ENCODE measurements at regions not wholly inside any gene's neighbourhood (a gene's known extent, or its start where the extent isn't known, plus 50 kb on each side); places are given as distances from the start of the nearest gene placed in this dataset.

DNA sequence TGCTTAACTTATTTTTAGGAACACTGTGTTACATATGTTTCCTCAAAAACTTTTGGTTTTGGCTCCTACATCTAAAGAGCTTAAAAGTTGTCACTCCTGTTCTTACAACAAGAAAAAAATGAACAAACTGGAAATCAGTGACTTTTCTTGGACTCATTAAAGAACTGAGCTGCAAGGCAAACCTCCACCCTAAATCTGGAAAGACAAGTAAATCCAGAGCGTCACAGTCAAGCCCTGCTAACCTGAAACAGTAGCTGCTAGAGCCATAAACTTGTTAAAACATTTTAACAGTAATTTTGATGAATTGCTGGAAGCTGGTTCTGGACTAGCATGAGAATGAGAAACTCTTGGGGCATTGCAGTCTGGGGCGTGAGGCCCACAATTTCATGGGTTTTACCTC, 350.5 kb upstream of the COL8A1 start:
- no peak for DNase-seq

GRCh38 chr3:99286266-99286845, 352.0 kb upstream of the COL8A1 start:
- DNase-seq: no peak

GRCh38 chr3:99269606-99270351, 368.3 kb upstream of the DCBLD2 start:
- no peak for DNase-seq

- no peak for DNase-seq
Observed at GRCh38 chr3:99256788-99257187, 355.3 kb upstream of the DCBLD2 start.

GRCh38 chr3:99253963-99254355, 352.5 kb upstream of the DCBLD2 start:
- no peak for DNase-seq

DNA sequence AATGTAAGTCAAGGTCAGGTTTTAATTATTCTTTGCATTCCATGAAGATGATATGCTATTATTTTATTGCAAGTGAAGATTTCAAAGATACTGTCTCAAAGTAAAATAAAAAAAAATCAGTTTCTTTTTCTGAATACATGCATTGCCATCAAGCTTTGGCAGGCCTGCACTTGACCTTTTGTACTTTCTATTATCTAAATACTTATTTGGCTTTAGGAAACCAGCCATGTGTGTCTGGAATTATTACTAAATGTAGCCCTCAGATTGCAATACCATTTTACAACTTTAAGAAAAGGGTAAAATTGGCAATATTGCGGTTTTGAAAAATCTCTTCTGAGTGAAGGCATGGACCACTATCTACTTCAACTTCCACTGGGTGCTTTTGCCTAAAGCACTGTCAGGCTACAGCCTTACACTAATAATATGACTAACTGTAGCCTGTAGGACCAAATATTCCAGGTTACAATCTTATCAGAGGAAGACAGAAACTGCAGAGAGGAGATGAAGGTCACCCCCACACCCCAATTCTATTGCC, 349.4 kb upstream of the DCBLD2 start:
- no peak for DNase-seq

- DNase-seq: no peak
Observed at GRCh38 chr3:99250272-99250671, 348.8 kb upstream of the DCBLD2 start.

GRCh38 chr3:99249627-99250026, 348.1 kb upstream of the DCBLD2 start:
- no peak for DNase-seq

- DNase-seq: no peak
Observed at GRCh38 chr3:99248913-99249312, 347.4 kb upstream of the DCBLD2 start.

- DNase-seq: no peak
Observed at GRCh38 chr3:99248130-99248529, 346.6 kb upstream of the DCBLD2 start.

DNA sequence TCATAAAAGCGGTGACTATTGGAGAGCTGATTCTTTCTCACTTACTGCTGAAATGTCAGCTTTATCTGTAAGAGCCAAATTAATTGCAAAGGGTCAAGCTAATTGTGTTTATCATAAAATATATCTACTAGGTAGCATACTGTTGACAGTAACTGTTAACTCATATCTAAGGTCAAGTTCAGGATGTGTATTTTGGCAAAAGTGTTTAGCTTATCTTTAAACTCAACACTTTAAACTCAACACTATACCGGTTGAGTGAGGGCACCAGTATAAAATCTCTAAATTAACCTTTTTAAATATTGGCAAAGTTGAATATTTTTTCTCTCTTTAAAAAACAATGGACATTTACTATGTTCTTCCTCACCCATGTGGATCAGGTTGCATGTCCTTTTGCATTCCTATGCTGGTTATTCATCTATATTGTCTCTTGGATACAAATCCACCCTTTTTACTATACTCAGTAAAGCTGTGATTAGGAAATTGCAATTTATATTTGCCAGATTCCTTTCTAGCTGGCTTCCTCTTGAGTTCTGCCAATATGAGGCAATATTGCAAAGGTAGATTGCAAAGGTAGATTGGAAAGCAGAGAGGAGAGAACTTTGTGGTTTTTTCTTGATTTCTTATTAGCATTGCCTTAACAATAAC, 344.6 kb upstream of the DCBLD2 start:
- DNase-seq: no peak

DNA sequence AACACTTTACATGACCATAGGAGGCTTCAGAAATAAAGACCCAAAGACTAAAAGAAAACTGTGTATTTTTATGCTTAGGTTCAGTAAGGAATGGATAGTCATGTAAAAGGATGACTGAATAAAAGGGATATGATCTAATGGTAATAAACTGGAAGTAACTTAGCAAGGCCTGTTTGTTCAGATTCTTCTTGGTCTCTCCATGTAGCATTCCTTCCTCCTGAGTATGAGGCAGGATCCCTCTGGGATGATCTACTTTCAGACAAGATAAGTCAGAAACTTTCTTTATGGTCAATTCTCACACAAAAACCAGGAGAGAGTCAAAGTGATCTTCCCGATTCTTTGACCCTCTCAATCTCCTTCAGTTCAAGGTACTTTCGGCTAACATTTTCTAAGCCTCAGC, 340.8 kb upstream of the DCBLD2 start:
- no peak for DNase-seq

DNA sequence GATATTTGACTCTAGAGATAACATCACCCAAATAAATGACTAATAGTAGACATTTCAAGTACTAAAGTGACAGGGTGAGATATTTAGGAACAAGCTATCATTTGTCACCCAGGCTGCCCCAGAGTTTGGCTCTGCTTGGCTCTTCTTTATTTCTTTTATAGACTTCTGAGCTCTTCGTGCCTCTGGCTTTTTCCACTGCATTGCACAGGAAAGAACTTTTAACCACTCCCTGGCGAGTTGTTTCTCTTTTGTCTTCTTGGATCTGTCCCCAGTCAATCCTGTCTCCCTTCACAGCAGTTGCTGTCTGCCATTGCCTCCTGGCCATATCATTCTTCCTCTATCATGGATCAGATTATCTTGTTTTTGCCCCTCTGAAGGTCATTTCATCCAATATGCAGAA, 339.2 kb upstream of the DCBLD2 start:
- no peak for DNase-seq

- DNase-seq: no peak
Observed at GRCh38 chr3:99236576-99236975, 335.1 kb upstream of the DCBLD2 start.

- DNase-seq: no peak
Observed at GRCh38 chr3:99232696-99233095, 331.2 kb upstream of the DCBLD2 start.

DNA sequence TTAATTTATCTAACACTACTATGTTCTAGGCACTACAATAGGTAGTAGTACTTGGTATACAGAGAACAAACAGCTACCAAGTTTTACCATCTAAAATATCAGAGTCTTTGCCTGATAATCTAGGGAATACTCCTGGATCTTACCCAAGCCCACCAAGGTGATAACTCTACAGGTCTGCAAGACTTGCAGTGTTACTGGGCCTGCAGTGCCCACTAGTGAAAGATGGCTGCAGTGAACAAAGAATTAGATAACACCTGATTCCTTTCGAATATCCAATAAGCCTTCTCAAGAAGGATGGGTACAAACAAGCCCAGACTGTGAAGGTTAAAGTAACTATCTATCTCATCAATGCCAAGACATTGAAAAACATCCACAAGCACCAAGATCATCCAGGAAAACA, 317.0 kb upstream of the DCBLD2 start:
- DNase-seq: no peak

- DNase-seq: no peak
Observed at GRCh38 chr3:99212969-99213368, 311.5 kb upstream of the DCBLD2 start.

DNA sequence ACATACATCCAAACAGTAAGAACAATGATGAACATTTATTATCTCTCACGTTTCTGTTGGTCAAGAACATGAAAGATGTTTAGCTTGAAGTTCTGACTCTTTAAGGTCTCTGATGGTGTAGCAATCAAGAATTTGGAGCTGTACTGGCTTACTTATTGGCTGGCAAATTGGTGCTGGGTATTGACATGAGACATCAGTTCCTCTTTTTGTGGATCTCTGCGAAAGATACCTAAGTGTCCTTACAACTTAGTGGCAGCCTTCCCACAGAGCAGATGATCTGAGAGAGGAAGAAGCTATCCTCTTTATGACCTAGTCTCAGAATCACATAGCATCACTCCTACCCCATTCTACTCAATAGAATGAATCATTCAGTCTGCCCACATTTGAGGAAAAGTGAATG, 309.8 kb upstream of the DCBLD2 start:
- DNase-seq: no peak

- DNase-seq: no peak
Observed at GRCh38 chr3:99199021-99199420, 297.5 kb upstream of the DCBLD2 start.

- no peak for DNase-seq
Observed at GRCh38 chr3:99191186-99191585, 289.7 kb upstream of the DCBLD2 start.

DNA sequence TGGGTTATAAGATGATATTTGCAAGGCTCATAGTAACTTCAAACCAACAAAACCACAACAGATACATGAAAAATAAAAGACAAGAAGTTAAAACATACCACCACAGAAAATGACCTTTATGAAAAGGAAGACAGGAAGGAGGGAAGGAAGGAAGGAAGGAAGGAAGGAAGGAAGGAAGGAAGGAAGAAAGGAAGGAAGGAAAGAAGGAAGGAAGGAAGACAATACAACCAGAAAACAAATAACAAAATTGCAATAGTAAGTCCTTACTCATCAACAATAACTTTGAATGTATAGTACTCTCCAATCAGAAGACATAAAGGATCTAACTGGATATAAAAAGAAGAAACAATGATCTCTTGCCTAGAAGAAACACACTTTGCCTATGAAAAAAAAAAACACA, 287.4 kb upstream of the DCBLD2 start:
- no peak for DNase-seq

DNA sequence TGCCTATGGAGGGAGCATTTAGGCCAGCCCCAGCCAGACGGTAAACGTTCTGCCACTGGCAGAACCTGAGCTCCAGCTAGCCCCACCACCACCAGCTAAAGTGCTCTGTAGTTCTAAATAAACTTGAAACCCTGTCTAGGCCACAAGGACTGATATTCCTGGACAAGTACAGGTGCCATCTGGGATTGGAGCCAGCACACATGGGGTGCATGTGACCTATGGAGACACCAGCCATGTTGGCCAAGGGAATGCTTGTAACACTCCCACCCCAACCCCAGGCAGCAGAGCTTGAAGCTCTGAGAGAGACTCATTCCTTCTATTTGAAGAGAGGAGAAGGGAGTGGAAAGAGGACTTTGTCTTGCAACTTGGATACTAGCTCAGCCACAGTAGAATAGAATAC, 284.5 kb upstream of the DCBLD2 start:
- no peak for DNase-seq

DNA sequence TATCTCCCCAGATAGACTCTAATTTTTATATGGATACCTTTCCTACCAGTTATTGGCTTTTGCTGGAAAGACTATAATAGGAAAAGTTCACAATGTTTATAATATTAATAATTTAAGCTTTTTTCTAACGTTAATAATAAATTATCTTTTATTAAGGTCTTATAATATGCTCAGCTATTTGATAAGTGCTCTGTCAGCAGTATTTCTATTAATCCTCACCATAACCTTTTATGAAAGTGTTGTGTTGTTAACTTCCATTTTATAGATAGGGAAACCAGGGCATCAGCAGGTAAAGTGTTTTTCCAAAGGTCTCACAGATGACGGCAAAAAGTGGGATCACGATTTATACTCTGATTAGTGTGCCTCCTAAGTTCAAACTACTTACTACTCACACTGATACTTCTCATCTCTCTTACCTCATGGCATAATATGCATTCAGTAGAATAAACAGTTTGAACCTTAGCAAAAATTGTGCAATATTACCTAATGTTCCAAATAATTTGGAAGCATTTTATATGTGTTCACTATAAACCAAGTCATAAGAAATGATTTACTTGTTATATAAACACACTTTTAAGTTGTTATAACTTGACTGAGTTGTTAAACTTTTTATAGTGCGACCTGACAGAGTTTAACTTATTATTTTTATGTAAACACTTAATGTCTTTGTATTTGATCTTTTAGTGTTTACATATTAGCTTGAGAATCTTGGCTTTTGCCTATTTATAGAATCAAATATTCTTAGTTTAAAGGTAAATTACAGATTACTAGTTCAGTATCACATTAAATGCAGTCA, 274.9 kb upstream of the DCBLD2 start:
- no peak for DNase-seq
